HepG2 (cell line): ENCODE measurements at regions not wholly inside any gene's neighbourhood (a gene's known extent, or its start where the extent isn't known, plus 50 kb on each side); places are given as distances from the start of the nearest gene placed in this dataset.

Source experiments
- ATAC-seq: fragments of 200-7000 bp; cut with Tn5 transposase; 3 replicates; pipeline ENCODE4 v1.9.1; 2020; ENCODE audit warnings: mild to moderate bottlenecking, moderate library complexity
- BruUV-seq: library from RNA; stranded (reverse); fragments of 400-500 nt; replicated peaks from 2 replicates; lab custom pipeline; 2021; lab: Mats Ljungman, UMichigan
- CTCF ChIA-PET: fragments of 300-600 bp; formaldehyde crosslinking; extraction: SDS; loops from one replicate; lab custom pipeline; 2021; ENCODE audit warnings: low total read pairs, inconsistent platforms, low intra/inter-chr PET ratio; lab: Yijun Ruan, JAX
- POLR2A ChIA-PET: fragments of 350-600 bp; sonication (Branson Sonifier 250); formaldehyde crosslinking; loops from one replicate; lab custom pipeline; 2020; ENCODE audit warnings: antibody characterized with exemption, inconsistent platforms; lab: Yijun Ruan, JAX
- DNase-seq: peaks from one replicate; pipeline ENCODE4 v3.0.0-alpha.2; 2015; ENCODE audit warnings: low spot score
- FAIRE-seq: peaks from 3 replicates; lab custom pipeline; 2011; peaks lifted over from hg19 to GRCh38; lab: Jason Lieb, UNC
- H2AFZ ChIP-seq: one replicate; pipeline ENCODE4 v1.6.1; 2011; ENCODE audit warnings: low read length, inconsistent platforms
- H3K27ac ChIP-seq: fragments of 300-600 bp; 3 replicates; pipeline ENCODE4 v1.8.0; 2011; ENCODE audit warnings: mixed run types, mild to moderate bottlenecking, mixed read lengths, low read length, inconsistent platforms; ENCODE audit not compliant: insufficient read depth; ENCODE audit errors: extremely low read length
- H3K27me3 ChIP-seq, 2 experiments: fragments of 200-600 bp in 1 of 2; 2 replicates in 1 of 2; 3 replicates in 1 of 2; pipeline versions ENCODE4 v1.6.0 to v1.8.0; 2011; ENCODE audit warnings: low read length in 2 of 2, mild to moderate bottlenecking in 2 of 2, moderate library complexity in 2 of 2, inconsistent platforms in 1 of 2; ENCODE audit not compliant: insufficient read depth in 2 of 2, control insufficient read depth in 1 of 2
- H3K36me3 ChIP-seq, 2 experiments: fragments of 200-600 bp in 1 of 2; replicated peaks in 1 of 2; 2 replicates in 1 of 2; 3 replicates in 1 of 2; pipeline versions ENCODE4 v1.5.1 to v1.8.0; 2011; ENCODE audit warnings: low read length in 2 of 2, inconsistent platforms in 1 of 2; ENCODE audit not compliant: insufficient read depth in 2 of 2, control insufficient read depth in 1 of 2
- H3K4me1 ChIP-seq: 2 replicates; pipeline ENCODE4 v1.5.1; 2012; ENCODE audit warnings: low read length, inconsistent platforms; ENCODE audit not compliant: insufficient read depth
- H3K4me2 ChIP-seq: 2 replicates; pipeline ENCODE4 v1.6.0; 2011; ENCODE audit warnings: low read depth, low read length, inconsistent platforms
- H3K4me3 ChIP-seq, 3 experiments: fragments of 200-600 bp in 1 of 3; sonication (generic), shearing (Covaris generic) in 1 of 3; replicated peaks in 1 of 3; 2 replicates each; pipeline ENCODE4 v1.5.1; 2011 to 2016; ENCODE audit warnings: low read length in 3 of 3, inconsistent platforms in 2 of 3, low read depth in 2 of 3, mild to moderate bottlenecking in 2 of 3, control low read depth in 1 of 3, mixed read lengths in 1 of 3; ENCODE audit not compliant: insufficient read depth in 1 of 3
- H3K79me2 ChIP-seq: one replicate; pipeline ENCODE4 v1.6.1; 2011; ENCODE audit warnings: low read length, inconsistent platforms; ENCODE audit not compliant: insufficient read depth
- H3K9ac ChIP-seq: 2 replicates; pipeline ENCODE4 v1.6.0; 2011; ENCODE audit warnings: mild to moderate bottlenecking, low read depth, low read length, inconsistent platforms; ENCODE audit not compliant: insufficient read depth
- H3K9me3 ChIP-seq: 2 replicates; pipeline ENCODE4 v1.5.1; 2012; ENCODE audit warnings: mild to moderate bottlenecking, low read length
- H4K20me1 ChIP-seq: 2 replicates; pipeline ENCODE4 v1.6.0; 2011; ENCODE audit warnings: inconsistent platforms, mild to moderate bottlenecking, low read length, moderate library complexity; ENCODE audit not compliant: insufficient read depth
- CBX2 ChIP-seq, 2 experiments: fragments of 200-600 bp in 1 of 2; sonication (generic); formaldehyde crosslinking in 1 of 2; IDR thresholded peaks; 2 replicates each; pipeline versions ENCODE4 v1.7.0 to v1.8.1; 2018 to 2022; ENCODE audit warnings: low read depth in 2 of 2, low read length in 1 of 2, mild to moderate bottlenecking in 1 of 2, missing genetic modification reagents in 1 of 2
- FOXK1 ChIP-seq: sonication (generic); formaldehyde crosslinking; IDR thresholded peaks from 2 replicates; pipeline ENCODE4 v1.4.0; 2020; ENCODE audit warnings: low read depth, missing genetic modification reagents, borderline replicate concordance
- HIVEP1 ChIP-seq: sonication (generic); formaldehyde crosslinking; IDR thresholded peaks from 2 replicates; pipeline ENCODE4 v1.4.0; 2020; ENCODE audit warnings: mild to moderate bottlenecking, missing genetic modification reagents
- IRX3 ChIP-seq: sonication (generic); formaldehyde crosslinking; IDR thresholded peaks from 2 replicates; pipeline ENCODE4 v1.8.1; 2023; ENCODE audit warnings: mild to moderate bottlenecking, low read depth, missing genetic modification reagents, borderline replicate concordance
- MAFF ChIP-seq: IDR thresholded peaks from 2 replicates; pipeline ENCODE4 v1.6.1; 2011; ENCODE audit warnings: low read depth, low read length, improper control_type of control experiment
- MAFK ChIP-seq, 2 experiments: IDR thresholded peaks in 1 of 2; conservative IDR thresholded peaks in 1 of 2; 2 replicates each; pipeline ENCODE4 v1.6.1; 2011; ENCODE audit warnings: improper control_type of control experiment in 2 of 2, low read length in 2 of 2
- SCMH1 ChIP-seq: sonication (generic); formaldehyde crosslinking; IDR thresholded peaks from 2 replicates; pipeline ENCODE4 v1.9.0; 2021; ENCODE audit warnings: missing genetic modification reagents, mild to moderate bottlenecking, borderline replicate concordance
- SETDB1 ChIP-seq: sonication (generic); formaldehyde crosslinking; IDR thresholded peaks from 2 replicates; pipeline ENCODE4 v1.5.1; 2020; ENCODE audit warnings: missing genetic modification reagents, mild to moderate bottlenecking, borderline replicate concordance
- SNAI1 ChIP-seq: sonication (generic); formaldehyde crosslinking; IDR thresholded peaks from 2 replicates; pipeline ENCODE4 v1.5.0; 2020; ENCODE audit warnings: mild to moderate bottlenecking, missing genetic modification reagents, borderline replicate concordance
- TP53 ChIP-seq: sonication (generic); formaldehyde crosslinking; conservative IDR thresholded peaks from 2 replicates; pipeline ENCODE4 v1.4.0; 2020; ENCODE audit warnings: missing genetic modification reagents
- ZNF768 ChIP-seq: sonication (generic); formaldehyde crosslinking; IDR thresholded peaks from 2 replicates; pipeline ENCODE4 v1.4.0; 2020; ENCODE audit warnings: missing genetic modification reagents
- WGBS: methylation state at CpG from one replicate; pipeline ENCODE4 v1.1.6; 2017; ENCODE audit warnings: low lambda C conversion rate; 5-methylcytosine and 5-hydroxymethylcytosine counted together
- in situ Hi-C: cut with HindIII; loops from 2 replicates; pipeline ENCODE4 v1.10.0; 2017; ENCODE audit warnings: low pct_unique_long_range_greater_than_20kb; ENCODE audit not compliant: extremely low pct_ligation_motif_present
- intact Hi-C: fragments of 100-400 bp; cut with micrococcal nuclease; formaldehyde crosslinking; loops from one replicate; pipeline ENCODE4 v1.10.0; 2022; ENCODE audit not compliant: unreplicated experiment

DNA sequence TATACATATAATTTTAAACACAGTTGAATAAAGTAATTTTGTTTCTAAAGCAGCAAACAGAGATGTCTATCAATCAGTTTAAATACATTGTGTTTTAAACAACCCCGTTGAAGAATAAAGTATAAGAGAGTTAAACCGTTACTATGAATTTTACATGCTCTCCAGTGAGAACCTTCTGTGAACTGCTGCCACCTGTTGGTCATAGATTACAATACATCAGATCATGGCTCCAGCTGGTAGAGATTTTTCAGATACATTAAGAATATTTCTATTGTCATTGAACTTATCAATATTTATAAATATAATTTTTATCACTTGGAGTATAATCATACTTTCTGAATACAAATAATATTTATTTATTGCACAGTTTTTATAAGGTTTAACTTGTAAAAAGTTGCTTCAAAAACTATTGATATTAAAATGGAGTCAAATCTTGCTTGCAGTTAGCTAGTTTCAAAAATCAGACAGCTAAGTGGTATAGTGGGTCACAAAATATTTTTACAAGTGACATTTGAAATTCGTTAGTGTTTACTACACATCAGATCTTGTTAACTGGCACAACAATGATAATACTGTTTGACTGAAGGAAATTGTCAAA, 561.2 kb upstream of the PHF14 start (continued):
- TF ChIP-seq SETDB1 (CRISPR knock-in tag) (no peak), FOXK1 (no peak)

DNA sequence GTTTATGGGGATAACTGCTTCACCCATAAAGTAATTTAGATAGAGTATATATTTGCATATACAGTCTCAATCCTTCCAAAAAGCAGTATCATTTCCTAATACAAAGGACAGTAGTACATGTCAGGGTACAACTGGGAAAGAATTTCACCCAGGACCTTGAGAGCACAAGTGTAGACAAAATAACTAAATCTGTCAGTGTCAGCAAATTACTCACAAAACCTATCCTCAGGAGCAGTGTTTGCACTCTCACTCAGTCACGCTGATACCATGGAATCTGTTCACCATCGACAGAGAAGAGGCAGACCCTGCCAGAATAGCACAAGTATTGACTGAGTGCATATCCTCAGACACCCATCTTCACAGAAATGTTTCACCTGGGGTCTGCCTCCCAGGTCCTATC, 554.7 kb upstream of the PHF14 start:
- ChIA-PET CTCF (no interaction called here), POLR2A (no interaction called here)
- no TSS peak for BruUV-seq
- Histone ChIP-seq H3K9ac (no peak overlapping the region), H3K4me3 (no peak overlapping the region), H3K4me2 (no peak overlapping the region), H3K36me3 (no peaks in the 10 kb centered on the region), H2AFZ (no peak overlapping the region), H4K20me1 (no peaks in the 10 kb centered on the region), H3K27me3 (no peaks in the 10 kb centered on the region), H3K9me3 (peaks cover 47% of the 10 kb centered on the region), H3K27ac (no peak overlapping the region), H3K79me2 (no peaks in the 10 kb centered on the region), H3K4me1 (no peaks in the 10 kb centered on the region)
- 0% methylated on average over 1 of the region's 2 CpGs for WGBS
- ATAC-seq (no peak), DNase-seq (no peak), FAIRE-seq (no peak)
- intact Hi-C loops: no loop called here
- peak; percentile 88 to 93 for TF ChIP-seq MAFK (conservative IDR thresholded peaks at IDR 0.05 in 1 of 2, IDR thresholded peaks at IDR 0.05 in 1 of 2; ENCODE audit: low read length in 2 of 2)
- no peak for TF ChIP-seq ZNF768 (CRISPR knock-in tag)
- TF ChIP-seq MAFF: peak; percentile 89
- TF ChIP-seq IRX3 (CRISPR knock-in tag): no peak
- in situ Hi-C loops: loop anchor here (25.0 kb wide), 1 partner anchor 2007 kb away; no protein-coding TSS in a partner anchor

DNA sequence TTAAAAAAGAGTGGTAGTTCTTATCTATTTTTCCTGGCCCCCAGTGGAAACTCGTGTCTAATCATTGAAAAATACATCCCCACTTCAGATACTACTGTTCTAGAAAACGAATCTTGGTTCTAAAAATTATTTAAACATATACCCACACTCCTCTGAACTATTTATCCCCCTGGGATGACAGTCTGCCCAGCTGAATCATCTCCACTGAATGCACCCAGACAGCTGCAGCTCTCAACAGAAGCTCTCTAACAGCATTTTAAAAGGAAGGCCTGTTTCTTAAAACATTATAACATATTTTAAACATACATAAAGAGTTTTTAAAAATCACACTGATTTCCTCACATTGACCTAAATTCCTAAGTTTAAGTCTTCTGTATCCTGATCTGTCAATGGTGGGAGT, 544.6 kb upstream of the PHF14 start:
- Histone ChIP-seq H3K9ac (no peak overlapping the region), H2AFZ (no peak overlapping the region), H3K36me3 (no peaks in the 10 kb centered on the region), H3K4me2 (no peak overlapping the region), H3K27ac (no peak overlapping the region), H3K27me3 (no peaks in the 10 kb centered on the region), H3K4me1 (no peaks in the 10 kb centered on the region), H4K20me1 (no peaks in the 10 kb centered on the region), H3K79me2 (no peaks in the 10 kb centered on the region), H3K9me3 (peaks cover 67% of the 10 kb centered on the region), H3K4me3 (no peak overlapping the region)
- DNase-seq (no peak), ATAC-seq (no peak), FAIRE-seq (no peak)
- in situ Hi-C loops (no loop called here), intact Hi-C loops (no loop called here)
- BruUV-seq: no TSS peak
- ChIA-PET POLR2A (no interaction called here), CTCF (no interaction called here)
- no peak for TF ChIP-seq HIVEP1 (CRISPR knock-in tag)
- no peak for TF ChIP-seq SCMH1 (CRISPR knock-in tag)
- TF ChIP-seq SNAI1 (CRISPR knock-in tag): no peak
- no peak for TF ChIP-seq CBX2 (IDR thresholded peaks at IDR 0.05; ENCODE audit: low read depth, low read length)
- no peak for TF ChIP-seq CBX2 (CRISPR knock-in tag; IDR thresholded peaks at IDR 0.05; ENCODE audit: low read depth)
- TF ChIP-seq TP53 (CRISPR knock-in tag): no peak
- 1% methylated on average over 2 of the region's 2 CpGs for WGBS
